WTC11 (cell line): ENCODE measurements at regions not wholly inside any gene's neighbourhood (a gene's known extent, or its start where the extent isn't known, plus 50 kb on each side); places are given as distances from the start of the nearest gene placed in this dataset.

Experiments used
- ATAC-seq: fragments of 200-7000 bp; cut with Tn5 transposase; 2 replicates; pipeline ENCODE4 v1.10.0; 2021; ENCODE audit warnings: mild to moderate bottlenecking, moderate library complexity
- CTCF ChIA-PET: fragments of 300-600 bp; sonication (Branson Sonifier 250); formaldehyde crosslinking; loops from one replicate; lab custom pipeline; 2021; ENCODE audit warnings: antibody characterized with exemption; lab: Charles Lee
- POLR2A ChIA-PET: fragments of 350-600 bp; sonication (Branson Sonifier 250); formaldehyde crosslinking; loops from one replicate; lab custom pipeline; 2021; ENCODE audit warnings: antibody characterized with exemption; lab: Charles Lee
- DNase-seq: peaks from one replicate; pipeline ENCODE4 v3.0.0; 2021; ENCODE audit warnings: low spot score
- H3K27ac Mint-ChIP-seq: 2 replicates; pipeline ENCODE4 v1.8.0; 2021; ENCODE audit warnings: mixed read lengths
- H3K27me3 Mint-ChIP-seq: 2 replicates; pipeline ENCODE4 v1.8.0; 2021; ENCODE audit warnings: low read depth, mild to moderate bottlenecking, moderate library complexity, mixed read lengths
- H3K36me3 Mint-ChIP-seq: 2 replicates; pipeline ENCODE4 v1.8.0; 2021; ENCODE audit warnings: mixed read lengths
- H3K4me1 Mint-ChIP-seq: 2 replicates; pipeline ENCODE4 v1.8.0; 2022; ENCODE audit warnings: mixed read lengths
- H3K4me3 Mint-ChIP-seq: 2 replicates; pipeline ENCODE4 v1.8.0; 2021; ENCODE audit warnings: mild to moderate bottlenecking, moderate library complexity, mixed read lengths
- H3K9me3 Mint-ChIP-seq: 2 replicates; pipeline ENCODE4 v1.8.0; 2021; ENCODE audit warnings: mixed read lengths
- CBFB ChIP-seq: sonication (generic); formaldehyde crosslinking; IDR thresholded peaks from 2 replicates; pipeline ENCODE4 v1.8.1; 2022; ENCODE audit warnings: mild to moderate bottlenecking, low read depth, missing genetic modification reagents
- CREB1 ChIP-seq: sonication (generic); formaldehyde crosslinking; IDR thresholded peaks from 2 replicates; pipeline ENCODE4 v1.8.0; 2023; ENCODE audit warnings: mild to moderate bottlenecking, missing genetic modification reagents
- ESRRA ChIP-seq: sonication (generic); formaldehyde crosslinking; IDR thresholded peaks from 2 replicates; pipeline ENCODE4 v1.8.1; 2022; ENCODE audit warnings: mild to moderate bottlenecking, missing genetic modification reagents, borderline replicate concordance
- FOXK1 ChIP-seq: sonication (generic); formaldehyde crosslinking; IDR thresholded peaks from 2 replicates; pipeline ENCODE4 v1.8.0; 2022; ENCODE audit warnings: mild to moderate bottlenecking, moderate library complexity, missing genetic modification reagents
- GABPB1 ChIP-seq: sonication (generic); formaldehyde crosslinking; IDR thresholded peaks from 2 replicates; pipeline ENCODE4 v1.8.1; 2023; ENCODE audit warnings: mild to moderate bottlenecking, missing genetic modification reagents
- IRF2 ChIP-seq: sonication (generic); formaldehyde crosslinking; IDR thresholded peaks from 2 replicates; pipeline ENCODE4 v1.8.0; 2022; ENCODE audit warnings: low read depth, missing genetic modification reagents, borderline replicate concordance
- NFATC4 ChIP-seq: fragments of 250-450 bp; sonication (Bioruptor Pico); IDR thresholded peaks from 2 replicates; pipeline ENCODE4 v1.9.0; 2021; ENCODE audit warnings: mild to moderate bottlenecking
- NR1H2 ChIP-seq: sonication (generic); formaldehyde crosslinking; IDR thresholded peaks from 2 replicates; pipeline ENCODE4 v1.9.0; 2021; ENCODE audit warnings: mild to moderate bottlenecking, moderate library complexity, missing genetic modification reagents
- OVOL2 ChIP-seq: fragments of 250-450 bp; sonication (Bioruptor Pico); IDR thresholded peaks from 2 replicates; pipeline ENCODE4 v1.9.0; 2021; ENCODE audit warnings: mild to moderate bottlenecking, borderline replicate concordance
- SMAD3 ChIP-seq: sonication (generic); formaldehyde crosslinking; IDR thresholded peaks from 2 replicates; pipeline ENCODE4 v1.8.0; 2022; ENCODE audit warnings: missing genetic modification reagents, mild to moderate bottlenecking, borderline replicate concordance
- TEAD4 ChIP-seq: sonication (generic); formaldehyde crosslinking; IDR thresholded peaks from 2 replicates; pipeline ENCODE4 v1.8.0; 2022; ENCODE audit warnings: mild to moderate bottlenecking, missing genetic modification reagents
- ZBTB21 ChIP-seq: sonication (generic); formaldehyde crosslinking; IDR thresholded peaks from 2 replicates; pipeline ENCODE4 v1.8.1; 2023; ENCODE audit warnings: mild to moderate bottlenecking, missing genetic modification reagents, borderline replicate concordance
- ZNF317 ChIP-seq: sonication (generic); formaldehyde crosslinking; IDR thresholded peaks from 2 replicates; pipeline ENCODE4 v1.8.1; 2023; ENCODE audit warnings: low read depth, mild to moderate bottlenecking, moderate library complexity, missing genetic modification reagents, borderline replicate concordance
- TF ChIP-seq, protein P1 (sequence below): sonication (generic); formaldehyde crosslinking; IDR thresholded peaks from 2 replicates; pipeline ENCODE4 v1.8.1; 2023; ENCODE audit warnings: mild to moderate bottlenecking, moderate library complexity, missing genetic modification reagents
- TF ChIP-seq, protein P2 (sequence below): sonication (generic); formaldehyde crosslinking; IDR thresholded peaks from 2 replicates; pipeline ENCODE4 v1.8.1; 2023; ENCODE audit warnings: mild to moderate bottlenecking, missing genetic modification reagents, moderate library complexity
- TF ChIP-seq, protein P3 (sequence below): sonication (generic); formaldehyde crosslinking; IDR thresholded peaks from 2 replicates; pipeline ENCODE4 v1.8.1; 2022; ENCODE audit warnings: mild to moderate bottlenecking, missing genetic modification reagents, moderate library complexity, borderline replicate concordance
- TF ChIP-seq, protein P4 (sequence below): sonication (generic); formaldehyde crosslinking; IDR thresholded peaks from 2 replicates; pipeline ENCODE4 v1.8.0; 2023; ENCODE audit warnings: missing genetic modification reagents, mild to moderate bottlenecking, borderline replicate concordance
- TF ChIP-seq, protein P5 (sequence below): fragments of 250-450 bp; sonication (Bioruptor Pico); IDR thresholded peaks from 2 replicates; pipeline ENCODE4 v1.9.0; 2021; ENCODE audit warnings: mild to moderate bottlenecking

DNA sequence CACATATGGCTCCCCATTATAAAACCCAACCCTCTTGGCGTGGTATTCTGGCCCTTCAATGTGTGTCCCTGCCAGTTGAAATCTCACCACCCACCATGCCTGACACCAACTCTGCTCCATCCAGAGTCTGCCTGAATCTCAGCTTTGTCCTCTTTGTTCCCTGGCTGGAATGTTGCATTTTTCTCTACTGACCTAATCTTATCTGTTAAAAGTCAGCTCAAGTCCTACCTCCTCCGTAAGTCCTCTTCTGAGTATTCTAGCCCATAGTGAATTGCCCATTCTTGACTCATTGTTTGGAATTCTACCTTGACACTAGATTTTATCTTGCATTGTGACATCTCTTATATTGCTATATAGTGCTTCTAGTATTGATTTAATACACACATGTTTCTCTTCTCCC, 207.1 kb upstream of the VLDLR start (continued):
- TF ChIP-seq ESRRA (CRISPR knock-in tag) (no peak), OVOL2 (CRISPR knock-in tag) (no peak), ZNF317 (CRISPR knock-in tag) (no peak), CBFB (no peak)

DNA sequence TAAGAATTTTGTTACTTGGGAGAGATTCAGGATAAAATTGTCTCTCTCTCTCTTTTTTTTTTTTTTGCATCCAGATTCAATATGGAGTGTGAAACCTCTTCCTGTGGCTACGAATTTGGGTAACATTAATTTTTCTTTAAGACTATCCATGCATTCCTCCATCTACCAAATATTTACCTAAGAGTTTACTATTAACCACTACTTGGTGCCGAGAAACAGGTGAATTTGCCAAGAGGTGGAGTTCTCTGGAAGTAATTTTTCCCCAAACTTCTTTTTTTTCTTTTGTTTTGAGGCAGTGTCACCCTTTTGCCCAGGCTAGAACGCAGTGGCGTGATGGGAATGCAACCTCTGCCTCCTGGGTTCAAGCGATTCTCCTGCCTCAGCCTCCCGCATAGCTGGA, 206.3 kb upstream of the VLDLR start:
- POLR2A ChIA-PET: no interaction called here
- H3K4me3 Mint-ChIP-seq: no peak overlapping the region
- no peak for DNase-seq
- H3K36me3 Mint-ChIP-seq: peaks cover 6% of the 10 kb centered on the region
- TF ChIP-seq, protein P1, sequence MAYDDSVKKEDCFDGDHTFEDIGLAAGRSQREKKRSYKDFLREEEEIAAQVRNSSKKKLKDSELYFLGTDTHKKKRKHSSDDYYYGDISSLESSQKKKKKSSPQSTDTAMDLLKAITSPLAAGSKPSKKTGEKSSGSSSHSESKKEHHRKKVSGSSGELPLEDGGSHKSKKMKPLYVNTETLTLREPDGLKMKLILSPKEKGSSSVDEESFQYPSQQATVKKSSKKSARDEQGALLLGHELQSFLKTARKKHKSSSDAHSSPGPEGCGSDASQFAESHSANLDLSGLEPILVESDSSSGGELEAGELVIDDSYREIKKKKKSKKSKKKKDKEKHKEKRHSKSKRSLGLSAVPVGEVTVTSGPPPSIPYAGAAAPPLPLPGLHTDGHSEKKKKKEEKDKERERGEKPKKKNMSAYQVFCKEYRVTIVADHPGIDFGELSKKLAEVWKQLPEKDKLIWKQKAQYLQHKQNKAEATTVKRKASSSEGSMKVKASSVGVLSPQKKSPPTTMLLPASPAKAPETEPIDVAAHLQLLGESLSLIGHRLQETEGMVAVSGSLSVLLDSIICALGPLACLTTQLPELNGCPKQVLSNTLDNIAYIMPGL (CRISPR knock-in tag): no peak
- TF ChIP-seq CREB1 (CRISPR knock-in tag) (no peak), ZBTB21 (CRISPR knock-in tag) (no peak), GABPB1 (CRISPR knock-in tag) (no peak), TEAD4 (CRISPR knock-in tag) (no peak), ESRRA (CRISPR knock-in tag) (no peak), SMAD3 (CRISPR knock-in tag) (no peak), NR1H2 (CRISPR knock-in tag) (no peak), NFATC4 (no peak), IRF2 (CRISPR knock-in tag) (no peak), FOXK1 (CRISPR knock-in tag) (no peak), ZNF317 (CRISPR knock-in tag) (no peak)
- TF ChIP-seq, protein P2, sequence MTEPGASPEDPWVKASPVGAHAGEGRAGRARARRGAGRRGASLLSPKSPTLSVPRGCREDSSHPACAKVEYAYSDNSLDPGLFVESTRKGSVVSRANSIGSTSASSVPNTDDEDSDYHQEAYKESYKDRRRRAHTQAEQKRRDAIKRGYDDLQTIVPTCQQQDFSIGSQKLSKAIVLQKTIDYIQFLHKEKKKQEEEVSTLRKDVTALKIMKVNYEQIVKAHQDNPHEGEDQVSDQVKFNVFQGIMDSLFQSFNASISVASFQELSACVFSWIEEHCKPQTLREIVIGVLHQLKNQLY (CRISPR knock-in tag): no peak
- TF ChIP-seq, protein P3, sequence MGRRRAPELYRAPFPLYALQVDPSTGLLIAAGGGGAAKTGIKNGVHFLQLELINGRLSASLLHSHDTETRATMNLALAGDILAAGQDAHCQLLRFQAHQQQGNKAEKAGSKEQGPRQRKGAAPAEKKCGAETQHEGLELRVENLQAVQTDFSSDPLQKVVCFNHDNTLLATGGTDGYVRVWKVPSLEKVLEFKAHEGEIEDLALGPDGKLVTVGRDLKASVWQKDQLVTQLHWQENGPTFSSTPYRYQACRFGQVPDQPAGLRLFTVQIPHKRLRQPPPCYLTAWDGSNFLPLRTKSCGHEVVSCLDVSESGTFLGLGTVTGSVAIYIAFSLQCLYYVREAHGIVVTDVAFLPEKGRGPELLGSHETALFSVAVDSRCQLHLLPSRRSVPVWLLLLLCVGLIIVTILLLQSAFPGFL: no peak
- TF ChIP-seq, protein P4, sequence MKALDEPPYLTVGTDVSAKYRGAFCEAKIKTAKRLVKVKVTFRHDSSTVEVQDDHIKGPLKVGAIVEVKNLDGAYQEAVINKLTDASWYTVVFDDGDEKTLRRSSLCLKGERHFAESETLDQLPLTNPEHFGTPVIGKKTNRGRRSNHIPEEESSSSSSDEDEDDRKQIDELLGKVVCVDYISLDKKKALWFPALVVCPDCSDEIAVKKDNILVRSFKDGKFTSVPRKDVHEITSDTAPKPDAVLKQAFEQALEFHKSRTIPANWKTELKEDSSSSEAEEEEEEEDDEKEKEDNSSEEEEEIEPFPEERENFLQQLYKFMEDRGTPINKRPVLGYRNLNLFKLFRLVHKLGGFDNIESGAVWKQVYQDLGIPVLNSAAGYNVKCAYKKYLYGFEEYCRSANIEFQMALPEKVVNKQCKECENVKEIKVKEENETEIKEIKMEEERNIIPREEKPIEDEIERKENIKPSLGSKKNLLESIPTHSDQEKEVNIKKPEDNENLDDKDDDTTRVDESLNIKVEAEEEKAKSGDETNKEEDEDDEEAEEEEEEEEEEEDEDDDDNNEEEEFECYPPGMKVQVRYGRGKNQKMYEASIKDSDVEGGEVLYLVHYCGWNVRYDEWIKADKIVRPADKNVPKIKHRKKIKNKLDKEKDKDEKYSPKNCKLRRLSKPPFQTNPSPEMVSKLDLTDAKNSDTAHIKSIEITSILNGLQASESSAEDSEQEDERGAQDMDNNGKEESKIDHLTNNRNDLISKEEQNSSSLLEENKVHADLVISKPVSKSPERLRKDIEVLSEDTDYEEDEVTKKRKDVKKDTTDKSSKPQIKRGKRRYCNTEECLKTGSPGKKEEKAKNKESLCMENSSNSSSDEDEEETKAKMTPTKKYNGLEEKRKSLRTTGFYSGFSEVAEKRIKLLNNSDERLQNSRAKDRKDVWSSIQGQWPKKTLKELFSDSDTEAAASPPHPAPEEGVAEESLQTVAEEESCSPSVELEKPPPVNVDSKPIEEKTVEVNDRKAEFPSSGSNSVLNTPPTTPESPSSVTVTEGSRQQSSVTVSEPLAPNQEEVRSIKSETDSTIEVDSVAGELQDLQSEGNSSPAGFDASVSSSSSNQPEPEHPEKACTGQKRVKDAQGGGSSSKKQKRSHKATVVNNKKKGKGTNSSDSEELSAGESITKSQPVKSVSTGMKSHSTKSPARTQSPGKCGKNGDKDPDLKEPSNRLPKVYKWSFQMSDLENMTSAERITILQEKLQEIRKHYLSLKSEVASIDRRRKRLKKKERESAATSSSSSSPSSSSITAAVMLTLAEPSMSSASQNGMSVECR (CRISPR knock-in tag): no peak
- TF ChIP-seq, protein P5, sequence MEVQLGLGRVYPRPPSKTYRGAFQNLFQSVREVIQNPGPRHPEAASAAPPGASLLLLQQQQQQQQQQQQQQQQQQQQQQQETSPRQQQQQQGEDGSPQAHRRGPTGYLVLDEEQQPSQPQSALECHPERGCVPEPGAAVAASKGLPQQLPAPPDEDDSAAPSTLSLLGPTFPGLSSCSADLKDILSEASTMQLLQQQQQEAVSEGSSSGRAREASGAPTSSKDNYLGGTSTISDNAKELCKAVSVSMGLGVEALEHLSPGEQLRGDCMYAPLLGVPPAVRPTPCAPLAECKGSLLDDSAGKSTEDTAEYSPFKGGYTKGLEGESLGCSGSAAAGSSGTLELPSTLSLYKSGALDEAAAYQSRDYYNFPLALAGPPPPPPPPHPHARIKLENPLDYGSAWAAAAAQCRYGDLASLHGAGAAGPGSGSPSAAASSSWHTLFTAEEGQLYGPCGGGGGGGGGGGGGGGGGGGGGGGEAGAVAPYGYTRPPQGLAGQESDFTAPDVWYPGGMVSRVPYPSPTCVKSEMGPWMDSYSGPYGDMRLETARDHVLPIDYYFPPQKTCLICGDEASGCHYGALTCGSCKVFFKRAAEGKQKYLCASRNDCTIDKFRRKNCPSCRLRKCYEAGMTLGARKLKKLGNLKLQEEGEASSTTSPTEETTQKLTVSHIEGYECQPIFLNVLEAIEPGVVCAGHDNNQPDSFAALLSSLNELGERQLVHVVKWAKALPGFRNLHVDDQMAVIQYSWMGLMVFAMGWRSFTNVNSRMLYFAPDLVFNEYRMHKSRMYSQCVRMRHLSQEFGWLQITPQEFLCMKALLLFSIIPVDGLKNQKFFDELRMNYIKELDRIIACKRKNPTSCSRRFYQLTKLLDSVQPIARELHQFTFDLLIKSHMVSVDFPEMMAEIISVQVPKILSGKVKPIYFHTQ: no peak
- no peak for ATAC-seq
- H3K4me1 Mint-ChIP-seq: peaks cover 52% of the 10 kb centered on the region
- H3K27ac Mint-ChIP-seq: no peak overlapping the region
- peaks cover 9% of the 10 kb centered on the region for H3K9me3 Mint-ChIP-seq
- H3K27me3 Mint-ChIP-seq: no peaks in the 10 kb centered on the region; the same call in 1 of the 2 replicates
- CTCF ChIA-PET: no interaction called here
